ENCODE measurements at regions not wholly inside any gene's neighbourhood (a gene's known extent, or its start where the extent isn't known, plus 50 kb on each side); places are given as distances from the start of the nearest gene placed in this dataset.
"Not testable (repeated sequence)": the region's sequence is repeated elsewhere in the genome, so short reads cannot be mapped to it uniquely, and the experiment has no call there.

- no peak overlapping the region for H3K4me3 ChIP-seq (ENCODE audit: low read length)
- no peak overlapping the region for H3K9ac ChIP-seq (ENCODE audit: low read depth, low read length)
- no peaks in the 10 kb centered on the region for H3K36me3 ChIP-seq (ENCODE audit: insufficient read depth, low read depth, low read length)
- H3K27ac ChIP-seq (ENCODE audit: low read length): no peak overlapping the region
- no peaks in the 10 kb centered on the region for H3K9me3 ChIP-seq (ENCODE audit: insufficient read depth, low read depth, low read length)
- H3K4me1 ChIP-seq (ENCODE audit: insufficient read depth, low read length): peaks cover 9% of the 10 kb centered on the region; the same call in 1 of the 2 replicates
- no peaks in the 10 kb centered on the region for H3K27me3 ChIP-seq (ENCODE audit: insufficient read depth, low read length)
These were observed 114.6 kb upstream of the PDE10A start for GRCh38 chr6:165777680-165778079.

GRCh38 chr6:165776691-165777090, 113.7 kb upstream of the PDE10A start:
- H3K27me3 ChIP-seq (ENCODE audit: insufficient read depth, low read length): no peaks in the 10 kb centered on the region
- H3K9ac ChIP-seq (ENCODE audit: low read depth, low read length): no peak overlapping the region
- no peaks in the 10 kb centered on the region for H3K9me3 ChIP-seq (ENCODE audit: insufficient read depth, low read depth, low read length)
- H3K27ac ChIP-seq (ENCODE audit: low read length): no peak overlapping the region
- H3K36me3 ChIP-seq (ENCODE audit: insufficient read depth, low read depth, low read length): no peaks in the 10 kb centered on the region
- H3K4me3 ChIP-seq (ENCODE audit: low read length): no peak overlapping the region
- peaks cover 9% of the 10 kb centered on the region; the same call in 1 of the 2 replicates for H3K4me1 ChIP-seq (ENCODE audit: insufficient read depth, low read length)

- no peaks in the 10 kb centered on the region for H3K27me3 ChIP-seq (ENCODE audit: insufficient read depth, low read length)
- no peak overlapping the region for H3K27ac ChIP-seq (ENCODE audit: low read length)
These were observed 112.7 kb upstream of the PDE10A start for GRCh38 chr6:165775721-165776120.

GRCh38 chr6:165774903-165775601, 112.0 kb upstream of the PDE10A start:
- Histone ChIP-seq H3K4me3 (ENCODE audit: low read length) (no peak overlapping the region), H3K9ac (ENCODE audit: low read depth, low read length) (no peak overlapping the region), H3K27me3 (ENCODE audit: insufficient read depth, low read length) (no peaks in the 10 kb centered on the region)

More at GRCh38 chr6:165775721-165776120, 112.7 kb upstream of the PDE10A start:
- H3K4me3 ChIP-seq (ENCODE audit: low read length): no peak overlapping the region
- no peaks in the 10 kb centered on the region for H3K36me3 ChIP-seq (ENCODE audit: insufficient read depth, low read depth, low read length)
- H3K9me3 ChIP-seq (ENCODE audit: insufficient read depth, low read depth, low read length): no peaks in the 10 kb centered on the region
- peaks cover 9% of the 10 kb centered on the region; the same call in 1 of the 2 replicates for H3K4me1 ChIP-seq (ENCODE audit: insufficient read depth, low read length)
- no peak overlapping the region for H3K9ac ChIP-seq (ENCODE audit: low read depth, low read length)

GRCh38 chr6:165770397-165771082, 107.5 kb upstream of the PDE10A start:
- no peak overlapping the region for H3K4me3 ChIP-seq (ENCODE audit: low read length)
- H3K9ac ChIP-seq (ENCODE audit: low read depth, low read length): no peak overlapping the region
- no peaks in the 10 kb centered on the region for H3K36me3 ChIP-seq (ENCODE audit: insufficient read depth, low read depth, low read length)
- no peaks in the 10 kb centered on the region for H3K27me3 ChIP-seq (ENCODE audit: insufficient read depth, low read length)
- no peaks in the 10 kb centered on the region for H3K9me3 ChIP-seq (ENCODE audit: insufficient read depth, low read depth, low read length)
- 0 out of 2 replicates have a peak, but pooled peaks cover 1% of the 10 kb centered on the region for H3K4me1 ChIP-seq (ENCODE audit: insufficient read depth, low read length)
- H3K27ac ChIP-seq (ENCODE audit: low read length): no peak overlapping the region

More at GRCh38 chr6:165774903-165775601, 112.0 kb upstream of the PDE10A start:
- Histone ChIP-seq H3K4me1 (ENCODE audit: insufficient read depth, low read length) (peaks cover 9% of the 10 kb centered on the region; the same call in 1 of the 2 replicates), H3K9me3 (ENCODE audit: insufficient read depth, low read depth, low read length) (no peaks in the 10 kb centered on the region), H3K27ac (ENCODE audit: low read length) (no peak overlapping the region), H3K36me3 (ENCODE audit: insufficient read depth, low read depth, low read length) (no peaks in the 10 kb centered on the region)

- Histone ChIP-seq H3K9me3 (ENCODE audit: insufficient read depth, low read depth, low read length) (no peaks in the 10 kb centered on the region), H3K4me3 (ENCODE audit: low read length) (no peak overlapping the region), H3K27ac (ENCODE audit: low read length) (no peak overlapping the region), H3K27me3 (ENCODE audit: insufficient read depth, low read length) (no peaks in the 10 kb centered on the region), H3K9ac (ENCODE audit: low read depth, low read length) (no peak overlapping the region), H3K4me1 (ENCODE audit: insufficient read depth, low read length) (no peaks in the 10 kb centered on the region), H3K36me3 (ENCODE audit: insufficient read depth, low read depth, low read length) (no peaks in the 10 kb centered on the region)
These were observed 106.8 kb upstream of the PDE10A start for GRCh38 chr6:165769884-165770283.

GRCh38 chr6:165769401-165769800, 106.4 kb upstream of the PDE10A start:
- Histone ChIP-seq H3K27me3 (ENCODE audit: insufficient read depth, low read length) (no peaks in the 10 kb centered on the region), H3K36me3 (ENCODE audit: insufficient read depth, low read depth, low read length) (no peaks in the 10 kb centered on the region), H3K4me3 (ENCODE audit: low read length) (no peak overlapping the region), H3K27ac (ENCODE audit: low read length) (no peak overlapping the region), H3K4me1 (ENCODE audit: insufficient read depth, low read length) (no peaks in the 10 kb centered on the region), H3K9ac (ENCODE audit: low read depth, low read length) (no peak overlapping the region), H3K9me3 (ENCODE audit: insufficient read depth, low read depth, low read length) (no peaks in the 10 kb centered on the region)

GRCh38 chr6:165768961-165769360, 105.9 kb upstream of the PDE10A start:
- Histone ChIP-seq H3K4me1 (ENCODE audit: insufficient read depth, low read length) (no peaks in the 10 kb centered on the region), H3K27ac (ENCODE audit: low read length) (no peak overlapping the region), H3K9me3 (ENCODE audit: insufficient read depth, low read depth, low read length) (no peaks in the 10 kb centered on the region), H3K27me3 (ENCODE audit: insufficient read depth, low read length) (no peaks in the 10 kb centered on the region), H3K4me3 (ENCODE audit: low read length) (no peak overlapping the region), H3K36me3 (ENCODE audit: insufficient read depth, low read depth, low read length) (no peaks in the 10 kb centered on the region), H3K9ac (ENCODE audit: low read depth, low read length) (no peak overlapping the region)

- no peaks in the 10 kb centered on the region for H3K4me1 ChIP-seq (ENCODE audit: insufficient read depth, low read length)
- H3K4me3 ChIP-seq (ENCODE audit: low read length): no peak overlapping the region
- no peaks in the 10 kb centered on the region for H3K36me3 ChIP-seq (ENCODE audit: insufficient read depth, low read depth, low read length)
- H3K9ac ChIP-seq (ENCODE audit: low read depth, low read length): no peak overlapping the region
- no peaks in the 10 kb centered on the region for H3K9me3 ChIP-seq (ENCODE audit: insufficient read depth, low read depth, low read length)
- H3K27ac ChIP-seq (ENCODE audit: low read length): no peak overlapping the region
- H3K27me3 ChIP-seq (ENCODE audit: insufficient read depth, low read length): no peaks in the 10 kb centered on the region
These were observed 104.2 kb upstream of the PDE10A start for GRCh38 chr6:165767228-165767627.

- Histone ChIP-seq H3K36me3 (ENCODE audit: insufficient read depth, low read depth, low read length) (no peaks in the 10 kb centered on the region), H3K27me3 (ENCODE audit: insufficient read depth, low read length) (no peaks in the 10 kb centered on the region), H3K4me3 (ENCODE audit: low read length) (no peak overlapping the region), H3K4me1 (ENCODE audit: insufficient read depth, low read length) (no peaks in the 10 kb centered on the region), H3K9ac (ENCODE audit: low read depth, low read length) (no peak overlapping the region), H3K9me3 (ENCODE audit: insufficient read depth, low read depth, low read length) (no peaks in the 10 kb centered on the region), H3K27ac (ENCODE audit: low read length) (no peak overlapping the region)
These were observed 103.4 kb upstream of the PDE10A start for GRCh38 chr6:165766457-165766856.

GRCh38 chr6:165766026-165766425, 103.0 kb upstream of the PDE10A start:
- no peak overlapping the region for H3K4me3 ChIP-seq (ENCODE audit: low read length)

GRCh38 chr6:165765256-165765655, 102.2 kb upstream of the PDE10A start:
- H3K27me3 ChIP-seq (ENCODE audit: insufficient read depth, low read length); H3K4me3 ChIP-seq (ENCODE audit: low read length); H3K27ac ChIP-seq (ENCODE audit: low read length); H3K36me3 ChIP-seq (ENCODE audit: insufficient read depth, low read depth, low read length); H3K9me3 ChIP-seq (ENCODE audit: insufficient read depth, low read depth, low read length); H3K9ac ChIP-seq (ENCODE audit: low read depth, low read length); H3K4me1 ChIP-seq (ENCODE audit: insufficient read depth, low read length): not testable (repeated sequence)

More at GRCh38 chr6:165766026-165766425, 103.0 kb upstream of the PDE10A start:
- Histone ChIP-seq H3K27ac (ENCODE audit: low read length) (no peak overlapping the region), H3K4me1 (ENCODE audit: insufficient read depth, low read length) (no peaks in the 10 kb centered on the region), H3K27me3 (ENCODE audit: insufficient read depth, low read length) (no peaks in the 10 kb centered on the region), H3K9me3 (ENCODE audit: insufficient read depth, low read depth, low read length) (no peaks in the 10 kb centered on the region), H3K9ac (ENCODE audit: low read depth, low read length) (no peak overlapping the region), H3K36me3 (ENCODE audit: insufficient read depth, low read depth, low read length) (no peaks in the 10 kb centered on the region)

Data from iPS-20b (cell line).